Stimulated activated CD8-positive, alpha-beta memory T cell treated with anti-CD3 and anti-CD28 coated beads, Interleukin-12 subunit alpha, Interleukin-12 subunit beta, amount 100 ng/mL, for 24 hours (primary cell): ENCODE measurements at regions not wholly inside any gene's neighbourhood (a gene's known extent, or its start where the extent isn't known, plus 50 kb on each side); places are given as distances from the start of the nearest gene placed in this dataset.
"Not testable (repeated sequence)": the region's sequence is repeated elsewhere in the genome, so short reads cannot be mapped to it uniquely, and the experiment has no call there.

Source experiments
- DNase-seq: peaks from one replicate; pipeline ENCODE4 v3.0.0-alpha.2; 2020; ENCODE audit errors: extremely low read depth

DNA sequence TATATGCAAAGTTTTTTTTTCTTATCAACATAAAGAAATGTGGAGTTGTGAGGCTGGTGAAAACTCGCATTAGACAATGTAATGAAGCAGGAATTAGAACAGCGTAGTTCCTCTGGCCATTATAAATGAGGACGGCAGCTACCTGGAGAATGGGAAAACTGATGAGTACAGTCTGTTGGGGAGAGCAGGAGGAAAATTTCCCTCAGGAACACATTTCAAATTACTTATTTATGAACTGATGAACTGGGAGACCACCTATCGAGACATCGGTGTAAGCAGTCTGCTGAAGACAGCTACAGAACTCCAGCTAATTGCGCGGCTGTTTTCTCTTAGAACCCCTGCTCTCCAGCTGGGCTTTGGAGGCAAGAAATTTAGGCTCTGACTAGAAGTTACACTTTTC, 343.9 kb upstream of the CLINT1 start:
- no peak for DNase-seq

- no peak for DNase-seq
These were observed 341.7 kb upstream of the CLINT1 start for GRCh38 chr5:158200619-158201018.

DNA sequence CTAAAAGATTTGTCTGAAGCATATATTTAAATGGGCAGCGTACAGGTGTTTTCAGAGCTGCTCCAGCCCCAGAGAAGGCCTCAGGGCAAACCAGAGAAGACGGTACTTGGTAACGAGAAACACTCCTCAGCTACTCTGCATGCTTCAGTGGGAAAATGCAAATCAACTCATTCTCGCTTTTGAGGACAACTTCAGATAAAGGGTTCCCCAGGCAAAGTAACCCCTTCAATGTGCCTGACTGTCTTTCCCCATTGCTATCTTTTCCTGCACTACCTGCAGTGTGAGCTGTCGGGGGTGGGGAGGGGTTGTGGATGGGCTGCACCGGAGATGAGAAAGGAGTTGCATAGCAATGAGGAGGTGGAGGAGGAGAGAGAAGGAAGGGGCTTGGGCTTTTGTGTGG, 339.7 kb upstream of the CLINT1 start:
- no peak for DNase-seq

DNA sequence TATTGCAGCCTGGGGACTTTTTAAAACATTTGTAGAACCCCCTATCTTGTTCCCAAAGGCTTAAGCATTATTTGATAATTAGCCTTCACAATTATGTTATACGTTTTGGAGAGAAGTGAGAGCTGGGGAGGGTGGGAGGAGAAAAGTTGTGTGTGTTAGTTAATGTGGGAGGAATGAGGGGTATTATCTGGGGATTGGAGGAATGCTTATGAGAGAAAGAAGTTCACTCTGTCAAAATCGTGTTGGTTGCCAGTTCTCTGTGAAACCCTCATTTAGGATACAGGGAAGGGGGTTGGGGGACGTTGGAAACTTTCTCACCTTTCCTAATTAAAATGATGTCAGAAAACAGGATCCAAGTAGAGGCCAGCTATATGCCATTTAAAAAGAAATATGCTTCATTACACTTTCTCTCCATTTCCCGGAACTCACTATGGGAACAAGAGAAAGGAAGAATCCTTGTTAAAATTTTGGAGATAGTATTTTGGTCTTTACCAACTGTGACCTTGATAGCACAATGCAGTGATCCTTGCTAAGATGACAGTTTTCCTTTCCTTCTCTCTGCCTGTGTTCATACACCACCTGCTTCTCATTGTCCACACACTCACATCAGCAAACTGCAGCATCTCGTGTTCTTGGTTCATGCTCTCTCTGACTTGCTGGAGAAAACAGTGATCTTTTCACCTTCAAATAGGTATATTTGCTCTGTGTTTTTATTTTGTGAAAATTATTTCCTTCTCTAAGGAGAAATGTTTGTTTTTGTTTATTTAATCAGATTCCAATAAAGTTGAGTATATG, 336.7 kb upstream of the CLINT1 start:
- DNase-seq = no peak

DNA sequence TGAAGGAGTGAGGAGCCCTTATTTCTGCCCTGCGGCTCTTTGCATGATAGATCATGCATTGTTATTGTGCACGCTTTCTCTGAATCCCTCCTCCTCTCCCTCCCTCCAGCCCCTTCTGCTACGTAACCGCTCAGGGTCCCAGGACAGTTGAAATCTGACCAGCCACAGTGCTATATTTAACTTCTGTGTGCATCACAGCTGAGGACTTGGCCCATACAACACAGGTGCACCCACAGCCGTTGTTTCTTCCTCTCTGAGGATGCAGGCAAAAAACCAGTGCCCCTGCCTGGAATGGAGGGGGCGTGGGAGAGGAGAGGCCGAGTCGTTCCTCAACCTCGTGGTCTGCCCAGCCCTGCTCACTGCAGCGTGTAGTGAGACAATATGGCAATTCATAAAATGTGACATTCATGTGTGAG, 335.6 kb upstream of the CLINT1 start:
- no peak for DNase-seq

- not testable (repeated sequence) for DNase-seq
These were observed 334.4 kb upstream of the CLINT1 start for GRCh38 chr5:158193395-158193794.

- no peak for DNase-seq
These were observed 321.5 kb upstream of the CLINT1 start for GRCh38 chr5:158180407-158180806.

DNA sequence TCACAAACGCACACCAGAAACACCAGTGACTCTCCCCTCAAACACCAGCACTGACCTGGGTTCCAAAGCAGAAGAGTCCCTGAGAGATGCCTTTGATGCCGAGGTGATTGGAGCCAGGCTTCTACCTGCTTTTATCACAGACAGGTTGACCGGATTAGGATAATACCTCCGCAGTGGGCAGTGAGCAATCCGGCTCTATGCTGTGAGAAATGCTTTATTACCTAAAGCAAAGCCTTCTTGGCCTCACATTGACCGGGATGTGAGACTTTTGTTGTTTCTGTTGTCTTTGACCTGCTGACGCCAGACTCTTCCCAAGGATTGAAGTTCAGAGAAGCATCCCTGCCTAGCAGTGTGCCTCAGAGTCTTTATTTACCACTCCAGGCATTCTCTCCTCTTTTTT, 320.3 kb upstream of the CLINT1 start:
- no peak for DNase-seq

DNA sequence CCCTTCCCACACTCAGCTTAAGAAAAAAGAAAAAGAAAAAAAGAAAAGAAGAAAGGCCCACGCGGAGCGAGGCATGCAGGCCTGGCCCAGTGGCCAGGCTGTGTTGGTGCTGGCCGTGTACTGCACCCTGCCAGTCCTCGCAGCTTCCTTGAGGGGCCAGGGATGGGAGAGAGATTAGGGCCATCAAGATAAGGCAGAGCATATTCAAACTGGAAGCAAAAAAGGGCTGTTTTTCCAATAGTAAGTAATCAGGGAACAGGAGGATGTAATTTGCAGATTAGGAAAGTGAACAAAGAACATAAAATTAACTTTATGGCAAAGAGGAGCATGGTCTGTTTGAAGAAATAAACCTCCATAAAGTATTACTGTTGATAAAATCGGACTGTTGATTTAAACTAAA, 319.6 kb upstream of the CLINT1 start:
- DNase-seq = no peak

GRCh38 chr5:158177146-158177545, 318.2 kb upstream of the CLINT1 start:
- DNase-seq = no peak

GRCh38 chr5:158175934-158176481, 317.1 kb upstream of the CLINT1 start:
- DNase-seq = no peak

- no peak for DNase-seq
These were observed 316.2 kb upstream of the CLINT1 start for GRCh38 chr5:158174918-158175851.

DNA sequence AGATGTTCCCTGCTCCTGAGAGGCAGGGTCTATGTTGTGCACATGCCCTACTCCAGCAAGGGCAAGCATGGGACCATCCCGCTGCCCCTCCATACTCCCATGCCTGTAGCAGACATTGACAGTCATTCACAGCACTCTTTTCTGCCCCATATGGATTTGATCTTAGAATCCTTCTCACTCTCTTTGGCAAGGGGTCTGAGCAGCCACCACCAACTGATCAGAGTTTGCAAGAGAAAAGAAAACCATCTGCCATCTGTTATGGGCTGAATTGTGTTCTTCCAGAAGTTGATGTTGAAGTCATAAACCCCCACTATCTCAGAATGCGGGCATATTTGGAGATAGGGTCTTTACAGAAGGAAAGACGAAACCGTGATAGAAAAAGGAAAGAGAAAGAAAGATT, 315.1 kb upstream of the CLINT1 start:
- DNase-seq = no peak

DNA sequence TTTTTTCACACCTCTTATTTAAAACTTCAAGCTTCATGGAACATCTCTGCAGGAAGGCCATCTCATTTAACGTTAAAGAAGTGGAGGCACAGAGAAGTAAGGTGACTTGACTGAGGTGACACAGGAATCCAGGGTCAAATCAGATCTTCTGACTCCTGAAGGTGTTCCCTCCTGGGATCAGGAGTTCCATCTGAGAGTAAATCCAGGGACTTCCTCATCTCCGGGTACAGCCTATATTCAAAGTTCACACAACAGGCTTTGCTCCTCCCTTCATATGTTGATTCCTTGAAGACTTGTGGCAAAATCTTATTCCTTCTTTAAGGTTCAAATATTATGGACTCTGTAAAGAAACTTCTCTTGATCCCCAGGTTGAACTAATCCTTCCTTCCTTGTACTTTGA, 313.1 kb upstream of the CLINT1 start:
- DNase-seq = no peak

DNA sequence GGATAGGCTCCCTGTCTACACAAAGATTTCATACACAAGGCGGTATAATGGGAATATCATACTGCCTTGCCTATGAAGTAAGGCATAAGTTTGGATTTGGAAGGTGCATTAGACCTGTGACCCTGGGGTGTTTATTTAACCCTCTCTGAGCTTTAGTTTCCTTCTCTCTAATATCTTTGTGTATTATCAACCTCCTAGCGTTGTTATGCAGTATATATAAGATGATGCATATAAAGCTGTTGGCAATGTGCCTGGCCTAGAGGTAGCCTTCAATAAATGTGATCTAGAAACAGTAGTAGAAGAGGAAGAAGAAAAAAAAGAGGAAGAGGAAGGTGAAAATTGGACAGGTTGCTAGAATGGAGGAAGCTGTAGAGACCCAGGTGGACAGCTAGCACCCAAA, 311.6 kb upstream of the CLINT1 start:
- no peak for DNase-seq

GRCh38 chr5:158170060-158170459, 311.1 kb upstream of the CLINT1 start:
- no peak for DNase-seq

- DNase-seq = no peak
These were observed 307.5 kb upstream of the CLINT1 start for GRCh38 chr5:158166424-158166823.

GRCh38 chr5:158165647-158166046, 306.7 kb upstream of the CLINT1 start:
- DNase-seq = no peak

DNA sequence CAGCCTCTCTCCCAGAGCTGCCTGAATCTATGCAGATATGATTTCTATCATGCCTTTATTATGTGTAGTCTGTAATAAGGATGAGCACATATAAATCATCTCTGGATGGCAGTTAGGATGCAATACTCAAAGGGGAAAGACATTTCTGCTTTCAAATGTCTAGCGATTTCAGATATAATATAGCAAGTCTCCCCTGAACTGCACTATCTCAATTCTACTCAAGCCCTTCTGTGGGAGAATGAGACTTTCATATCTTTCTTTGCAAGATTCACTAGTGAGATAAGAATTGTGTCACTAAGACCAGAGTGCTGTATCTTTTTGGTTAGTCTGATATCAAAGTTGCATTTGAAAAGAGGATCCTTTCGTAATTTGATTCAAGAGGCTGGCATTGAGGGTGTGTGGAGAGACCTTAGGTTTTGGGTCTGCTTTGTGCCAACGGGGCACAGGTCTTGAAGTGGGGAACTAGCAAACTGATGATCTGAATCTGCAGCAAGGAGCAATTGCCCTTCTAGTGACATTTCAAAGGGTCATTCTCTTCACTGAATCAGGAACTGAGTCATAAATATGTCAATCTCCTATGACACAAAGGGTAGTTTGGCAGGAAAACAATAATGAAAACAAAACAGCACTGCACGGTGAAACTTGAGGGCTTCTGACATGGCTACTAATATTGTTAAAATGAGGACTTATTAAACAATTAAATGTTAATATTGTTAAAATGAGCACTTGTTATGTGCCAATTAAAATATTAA, 305.5 kb upstream of the CLINT1 start:
- DNase-seq = no peak

DNA sequence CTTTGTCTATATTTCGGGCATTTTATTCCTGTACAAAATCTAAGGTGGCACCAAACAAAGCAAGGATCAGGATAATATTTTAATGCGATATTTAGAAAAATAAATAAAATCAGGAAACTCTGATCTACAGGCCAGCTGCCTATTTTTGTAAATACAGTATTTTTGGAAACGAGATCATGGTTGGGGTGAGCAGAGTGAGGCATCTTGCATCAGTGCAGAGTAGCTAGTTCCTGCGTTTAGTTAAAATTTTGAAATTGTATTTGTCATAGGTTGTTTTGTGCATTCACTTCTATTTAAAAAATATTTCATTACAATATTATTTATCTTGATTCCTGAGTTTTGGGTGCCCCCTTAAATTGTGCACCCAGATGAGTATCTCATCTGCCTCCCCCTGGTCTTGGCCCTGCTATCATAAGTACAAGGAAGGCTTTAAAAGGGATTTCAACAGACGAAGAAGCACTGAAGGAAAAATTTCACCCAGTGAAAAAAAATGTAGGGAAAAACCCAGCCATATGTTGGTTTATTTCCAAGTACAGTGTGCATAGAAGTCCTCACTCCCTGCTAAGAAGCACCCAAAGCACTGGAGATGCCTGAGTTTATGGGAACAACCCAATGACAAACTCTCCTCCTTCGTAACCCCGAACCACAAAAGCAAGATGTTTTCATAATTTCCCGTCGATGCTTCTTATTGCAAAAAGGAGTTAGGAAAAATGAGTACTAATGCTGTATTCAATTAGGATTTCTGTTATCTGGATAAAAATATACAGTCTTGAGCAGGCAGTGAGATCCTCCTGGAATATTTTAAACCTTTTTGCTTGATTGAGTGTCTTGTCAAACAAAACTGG, 304.7 kb upstream of the CLINT1 start:
- DNase-seq = no peak

- DNase-seq = no peak
These were observed 303.6 kb upstream of the CLINT1 start for GRCh38 chr5:158162479-158163034.
